IPS-15b (cell line): ENCODE measurements at regions not wholly inside any gene's neighbourhood (a gene's known extent, or its start where the extent isn't known, plus 50 kb on each side); places are given as distances from the start of the nearest gene placed in this dataset.
"Not testable (repeated sequence)": the region's sequence is repeated elsewhere in the genome, so short reads cannot be mapped to it uniquely, and the experiment has no call there.

Experiments used
- H3K27me3 ChIP-seq: one replicate; pipeline ENCODE4 v1.6.1; 2013; ENCODE audit warnings: low read length; ENCODE audit not compliant: control insufficient read depth, insufficient read depth
- H3K36me3 ChIP-seq: one replicate; pipeline ENCODE4 v1.6.1; 2013; ENCODE audit warnings: low read length; ENCODE audit not compliant: control insufficient read depth, insufficient read depth
- H3K4me1 ChIP-seq: one replicate; pipeline ENCODE4 v1.6.1; 2013; ENCODE audit warnings: mild to moderate bottlenecking, low read length; ENCODE audit not compliant: control insufficient read depth, insufficient read depth
- H3K4me3 ChIP-seq: one replicate; pipeline ENCODE4 v1.5.1; 2013; ENCODE audit warnings: low read depth, low read length
- H3K9ac ChIP-seq: one replicate; pipeline ENCODE4 v1.6.1; 2013; ENCODE audit warnings: low read depth, mild to moderate bottlenecking, low read length
- H3K9me3 ChIP-seq: one replicate; pipeline ENCODE4 v1.6.1; 2013; ENCODE audit warnings: mild to moderate bottlenecking, low read length; ENCODE audit not compliant: control insufficient read depth, insufficient read depth

GRCh38 chr12:73220951-73221350 lies 948.8 kb downstream of the TRHDE start:
- Histone ChIP-seq H3K27me3 (no peaks in the 10 kb centered on the region), H3K36me3 (no peaks in the 10 kb centered on the region), H3K4me1 (no peaks in the 10 kb centered on the region), H3K9me3 (no peaks in the 10 kb centered on the region), H3K4me3 (no peak overlapping the region), H3K9ac (no peak overlapping the region)

GRCh38 chr12:73221398-73221797 lies 949.2 kb downstream of the TRHDE start:
- H3K4me3 ChIP-seq, result no peak overlapping the region
- no peaks in the 10 kb centered on the region for H3K4me1 ChIP-seq
- H3K9me3 ChIP-seq, result no peaks in the 10 kb centered on the region
- no peak overlapping the region for H3K9ac ChIP-seq
- no peaks in the 10 kb centered on the region for H3K27me3 ChIP-seq
- H3K36me3 ChIP-seq, result no peaks in the 10 kb centered on the region

- no peak overlapping the region for H3K9ac ChIP-seq
- no peaks in the 10 kb centered on the region for H3K9me3 ChIP-seq
- H3K4me3 ChIP-seq, result no peak overlapping the region
- H3K27me3 ChIP-seq, result no peaks in the 10 kb centered on the region
- no peaks in the 10 kb centered on the region for H3K4me1 ChIP-seq
- no peaks in the 10 kb centered on the region for H3K36me3 ChIP-seq
Measured at GRCh38 chr12:73221836-73222235, 949.7 kb downstream of the TRHDE start.

GRCh38 chr12:73225371-73225937 lies 953.3 kb downstream of the TRHDE start:
- Histone ChIP-seq H3K27me3 (no peaks in the 10 kb centered on the region), H3K9ac (no peak overlapping the region), H3K36me3 (no peaks in the 10 kb centered on the region), H3K4me3 (no peak overlapping the region), H3K4me1 (no peaks in the 10 kb centered on the region), H3K9me3 (no peaks in the 10 kb centered on the region)

- Histone ChIP-seq H3K9me3 (no peaks in the 10 kb centered on the region), H3K27me3 (no peaks in the 10 kb centered on the region), H3K4me3 (no peak overlapping the region), H3K9ac (no peak overlapping the region), H3K36me3 (no peaks in the 10 kb centered on the region), H3K4me1 (no peaks in the 10 kb centered on the region)
Measured at GRCh38 chr12:73225941-73226340, 953.8 kb downstream of the TRHDE start.

GRCh38 chr12:73226593-73226992 lies 954.4 kb downstream of the TRHDE start:
- H3K4me1 ChIP-seq, result no peaks in the 10 kb centered on the region
- H3K9ac ChIP-seq, result no peak overlapping the region
- H3K4me3 ChIP-seq, result no peak overlapping the region
- no peaks in the 10 kb centered on the region for H3K36me3 ChIP-seq
- no peaks in the 10 kb centered on the region for H3K27me3 ChIP-seq
- H3K9me3 ChIP-seq, result no peaks in the 10 kb centered on the region

GRCh38 chr12:73228828-73229227 lies 956.7 kb downstream of the TRHDE start:
- not testable (repeated sequence) for H3K27me3 ChIP-seq, H3K9me3 ChIP-seq, H3K4me1 ChIP-seq, H3K4me3 ChIP-seq, H3K9ac ChIP-seq, H3K36me3 ChIP-seq

GRCh38 chr12:73235387-73235786 lies 963.2 kb downstream of the TRHDE start:
- H3K4me1 ChIP-seq, result no peaks in the 10 kb centered on the region
- H3K9ac ChIP-seq, result no peak overlapping the region
- H3K4me3 ChIP-seq, result no peak overlapping the region
- H3K36me3 ChIP-seq, result no peaks in the 10 kb centered on the region
- H3K27me3 ChIP-seq, result no peaks in the 10 kb centered on the region
- H3K9me3 ChIP-seq, result no peaks in the 10 kb centered on the region

- H3K27me3 ChIP-seq, result no peaks in the 10 kb centered on the region
- H3K36me3 ChIP-seq, result no peaks in the 10 kb centered on the region
Measured at GRCh38 chr12:73240110-73240509, 967.9 kb downstream of the TRHDE start.

GRCh38 chr12:73262788-73263381 lies 990.7 kb downstream of the TRHDE start:
- Histone ChIP-seq H3K27me3 (no peaks in the 10 kb centered on the region), H3K9me3 (no peaks in the 10 kb centered on the region)

More at GRCh38 chr12:73240110-73240509, 967.9 kb downstream of the TRHDE start:
- Histone ChIP-seq H3K9me3 (no peaks in the 10 kb centered on the region), H3K4me1 (no peaks in the 10 kb centered on the region), H3K9ac (no peak overlapping the region), H3K4me3 (no peak overlapping the region)

GRCh38 chr12:73266206-73266605 lies 994.0 kb downstream of the TRHDE start:
- Histone ChIP-seq H3K9ac (no peak overlapping the region), H3K4me1 (no peaks in the 10 kb centered on the region), H3K27me3 (no peaks in the 10 kb centered on the region), H3K4me3 (no peak overlapping the region), H3K9me3 (peaks cover 4% of the 10 kb centered on the region), H3K36me3 (no peaks in the 10 kb centered on the region)

More at GRCh38 chr12:73262788-73263381, 990.7 kb downstream of the TRHDE start:
- no peaks in the 10 kb centered on the region for H3K4me1 ChIP-seq
- no peak overlapping the region for H3K4me3 ChIP-seq
- H3K36me3 ChIP-seq, result no peaks in the 10 kb centered on the region
- no peak overlapping the region for H3K9ac ChIP-seq

GRCh38 chr12:73274976-73275375 lies 1002.8 kb downstream of the TRHDE start:
- H3K4me3 ChIP-seq, result no peak overlapping the region
- H3K9ac ChIP-seq, result no peak overlapping the region
- H3K27me3 ChIP-seq, result no peaks in the 10 kb centered on the region
- H3K36me3 ChIP-seq, result no peaks in the 10 kb centered on the region
- no peaks in the 10 kb centered on the region for H3K4me1 ChIP-seq
- H3K9me3 ChIP-seq, result no peaks in the 10 kb centered on the region
